HFFc6 (cell line): ENCODE measurements at regions not wholly inside any gene's neighbourhood (a gene's known extent, or its start where the extent isn't known, plus 50 kb on each side); places are given as distances from the start of the nearest gene placed in this dataset.
"Not testable (repeated sequence)": the region's sequence is repeated elsewhere in the genome, so short reads cannot be mapped to it uniquely, and the experiment has no call there.

Experiments
- DNase-seq: peaks from one replicate; pipeline ENCODE4 v3.0.0-alpha.2; 2018
- H3K27ac Mint-ChIP-seq: 2 replicates; pipeline ENCODE4 v1.8.0; 2020; ENCODE audit warnings: mild to moderate bottlenecking, mixed read lengths
- H3K27me3 Mint-ChIP-seq: 2 replicates; pipeline ENCODE4 v1.8.0; 2021; ENCODE audit warnings: mild to moderate bottlenecking, moderate library complexity, mixed read lengths; ENCODE audit not compliant: insufficient read depth
- H3K36me3 Mint-ChIP-seq: 2 replicates; pipeline ENCODE4 v1.8.0; 2021; ENCODE audit warnings: low read depth, mixed read lengths
- H3K4me1 Mint-ChIP-seq: 2 replicates; pipeline ENCODE4 v1.8.0; 2020; ENCODE audit warnings: low read depth, mixed read lengths
- H3K4me3 Mint-ChIP-seq: 2 replicates; pipeline ENCODE4 v1.8.0; 2020; ENCODE audit warnings: mild to moderate bottlenecking, moderate library complexity, mixed read lengths
- H3K9me3 Mint-ChIP-seq: 2 replicates; pipeline ENCODE4 v1.8.0; 2020; ENCODE audit warnings: mild to moderate bottlenecking, mixed read lengths
- TF ChIP-seq, protein P1 (sequence below): fragments of 200-600 bp; sonication (generic); IDR thresholded peaks from 2 replicates; pipeline ENCODE4 v1.5.0; 2021; ENCODE audit warnings: antibody characterized with exemption, mild to moderate bottlenecking

DNA sequence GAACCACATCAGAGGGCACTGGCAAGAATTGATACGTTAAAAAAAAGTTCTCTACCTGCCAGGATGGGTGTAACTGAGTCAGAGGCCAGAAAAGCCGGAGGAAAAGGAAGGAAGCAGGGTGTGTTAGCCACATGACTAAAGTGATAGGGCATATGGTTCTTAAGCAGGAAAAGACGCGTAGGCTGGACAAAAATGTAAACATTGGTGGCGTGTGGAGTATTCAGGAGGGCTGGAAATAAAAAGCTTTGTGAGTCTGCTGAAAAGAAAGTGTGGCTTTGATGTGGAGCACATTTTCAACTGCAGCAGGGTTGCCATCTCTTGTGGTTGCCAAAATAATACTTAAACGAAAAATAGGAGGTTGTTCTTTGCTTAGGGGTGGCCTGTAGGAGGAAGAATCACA is 186.5 kb upstream of the RPL34 start:
- H3K27ac Mint-ChIP-seq, result no peak overlapping the region
- TF ChIP-seq, protein P1, sequence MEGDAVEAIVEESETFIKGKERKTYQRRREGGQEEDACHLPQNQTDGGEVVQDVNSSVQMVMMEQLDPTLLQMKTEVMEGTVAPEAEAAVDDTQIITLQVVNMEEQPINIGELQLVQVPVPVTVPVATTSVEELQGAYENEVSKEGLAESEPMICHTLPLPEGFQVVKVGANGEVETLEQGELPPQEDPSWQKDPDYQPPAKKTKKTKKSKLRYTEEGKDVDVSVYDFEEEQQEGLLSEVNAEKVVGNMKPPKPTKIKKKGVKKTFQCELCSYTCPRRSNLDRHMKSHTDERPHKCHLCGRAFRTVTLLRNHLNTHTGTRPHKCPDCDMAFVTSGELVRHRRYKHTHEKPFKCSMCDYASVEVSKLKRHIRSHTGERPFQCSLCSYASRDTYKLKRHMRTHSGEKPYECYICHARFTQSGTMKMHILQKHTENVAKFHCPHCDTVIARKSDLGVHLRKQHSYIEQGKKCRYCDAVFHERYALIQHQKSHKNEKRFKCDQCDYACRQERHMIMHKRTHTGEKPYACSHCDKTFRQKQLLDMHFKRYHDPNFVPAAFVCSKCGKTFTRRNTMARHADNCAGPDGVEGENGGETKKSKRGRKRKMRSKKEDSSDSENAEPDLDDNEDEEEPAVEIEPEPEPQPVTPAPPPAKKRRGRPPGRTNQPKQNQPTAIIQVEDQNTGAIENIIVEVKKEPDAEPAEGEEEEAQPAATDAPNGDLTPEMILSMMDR, result no peak
- peak; percentile 39 for DNase-seq
- H3K27me3 Mint-ChIP-seq, result peaks cover 9% of the 10 kb centered on the region; the same call in 1 of the 2 replicates
- no peaks in the 10 kb centered on the region for H3K36me3 Mint-ChIP-seq
- peaks cover 10% of the 10 kb centered on the region; the same call in 1 of the 2 replicates for H3K4me1 Mint-ChIP-seq
- no peak overlapping the region; the same call in 1 of the 2 replicates for H3K4me3 Mint-ChIP-seq
- peaks cover 4% of the 10 kb centered on the region; the same call in 1 of the 2 replicates for H3K9me3 Mint-ChIP-seq

DNA sequence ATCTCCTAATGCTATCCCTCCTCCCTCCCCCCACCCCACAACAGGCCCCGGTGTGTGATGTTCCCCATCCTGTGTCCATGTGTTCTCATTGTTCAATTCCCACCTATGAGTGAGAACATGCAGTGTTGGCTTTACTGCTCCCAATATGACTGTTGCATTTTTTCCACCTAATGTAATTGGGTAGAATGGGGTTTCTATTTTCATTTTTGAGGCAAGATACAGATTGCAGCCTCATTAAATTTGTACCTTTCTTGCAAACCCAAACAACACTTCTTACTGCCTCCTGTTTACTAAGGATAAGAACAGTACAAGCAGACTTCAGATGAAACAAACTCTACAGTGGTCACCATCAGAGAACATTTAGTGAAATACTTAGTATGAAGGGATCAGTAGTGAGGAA is 187.0 kb upstream of the RPL34 start:
- not testable (repeated sequence) for H3K27me3 Mint-ChIP-seq, H3K9me3 Mint-ChIP-seq, H3K27ac Mint-ChIP-seq, H3K36me3 Mint-ChIP-seq, DNase-seq, H3K4me3 Mint-ChIP-seq
- peaks cover 10% of the 10 kb centered on the region; the same call in 1 of the 2 replicates for H3K4me1 Mint-ChIP-seq

DNA sequence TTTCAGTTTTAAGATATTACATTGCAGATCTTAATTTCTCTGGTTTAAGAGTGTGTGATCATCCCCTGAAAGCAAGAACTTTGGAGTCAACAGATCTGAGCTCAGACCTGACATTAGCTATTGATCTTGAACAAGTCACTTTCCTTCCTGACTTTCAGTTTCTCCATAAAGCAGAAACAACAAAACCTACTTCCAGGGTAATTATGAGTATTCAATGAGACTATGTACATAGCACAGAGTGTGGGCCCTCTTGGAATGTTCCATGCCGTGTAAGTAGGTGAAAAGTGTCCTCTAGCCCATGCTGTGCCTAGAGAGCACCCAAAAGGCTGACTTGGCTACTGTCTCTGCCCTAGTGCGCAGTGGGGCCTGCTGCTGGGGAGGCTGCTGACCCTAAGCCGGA is 188.0 kb upstream of the RPL34 start:
- TF ChIP-seq, protein P1, result no peak
- Mint-ChIP-seq H3K4me3 (no peak overlapping the region), H3K9me3 (peaks cover 3% of the 10 kb centered on the region; the same call in 1 of the 2 replicates), H3K27ac (no peak overlapping the region), H3K27me3 (peaks cover 7% of the 10 kb centered on the region; the same call in 1 of the 2 replicates), H3K36me3 (no peaks in the 10 kb centered on the region), H3K4me1 (peaks cover 10% of the 10 kb centered on the region; the same call in 1 of the 2 replicates)
- no peak for DNase-seq

DNA sequence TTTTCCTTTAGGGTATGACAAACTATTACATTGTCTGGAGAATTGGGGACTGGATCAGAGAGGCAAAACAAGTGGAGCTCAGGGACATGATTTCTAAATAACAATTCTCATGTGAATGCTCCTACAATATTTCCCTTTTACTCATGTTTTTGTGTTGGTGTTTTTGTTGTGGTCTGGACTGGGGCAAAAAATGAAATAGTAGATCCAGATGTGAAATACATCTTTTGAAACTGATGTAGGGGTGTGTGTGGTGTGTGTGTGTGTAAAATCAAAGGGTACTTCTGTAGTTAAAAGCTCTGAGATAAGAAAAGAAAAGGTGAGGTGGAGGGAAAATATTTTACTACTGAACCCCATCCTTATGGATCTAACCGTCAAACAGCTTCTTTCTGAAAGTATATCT is 188.4 kb upstream of the RPL34 start:
- no peak for DNase-seq
- TF ChIP-seq, protein P1, result no peak
- Mint-ChIP-seq H3K9me3 (no peaks in the 10 kb centered on the region), H3K27ac (no peak overlapping the region), H3K4me1 (peaks cover 10% of the 10 kb centered on the region; the same call in 1 of the 2 replicates), H3K36me3 (no peaks in the 10 kb centered on the region), H3K4me3 (no peak overlapping the region), H3K27me3 (peaks cover 5% of the 10 kb centered on the region; the same call in 1 of the 2 replicates)

DNA sequence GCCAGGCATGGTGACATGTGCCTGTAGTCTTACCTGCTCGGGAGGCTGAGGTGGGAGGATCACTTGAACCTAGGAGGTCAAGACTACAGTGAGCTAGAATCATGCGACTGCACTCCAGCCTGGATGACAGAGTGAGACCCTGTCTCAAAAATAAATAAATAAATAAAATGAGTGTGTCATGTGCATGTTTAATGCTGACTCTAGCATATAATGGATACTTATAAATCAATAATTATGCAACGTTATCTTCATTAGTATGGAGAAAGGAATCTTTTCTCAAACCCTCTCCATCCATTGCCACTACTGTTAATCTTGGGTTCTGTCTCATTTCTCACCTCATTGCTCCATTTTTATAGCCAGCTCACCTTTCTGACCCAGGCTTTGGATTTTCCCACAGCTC is 189.5 kb upstream of the RPL34 start:
- Mint-ChIP-seq H3K27ac (no peak overlapping the region), H3K36me3 (no peaks in the 10 kb centered on the region), H3K27me3 (peaks cover 5% of the 10 kb centered on the region; the same call in 1 of the 2 replicates), H3K4me3 (no peak overlapping the region), H3K9me3 (no peaks in the 10 kb centered on the region), H3K4me1 (peaks cover 19% of the 10 kb centered on the region; the same call in 1 of the 2 replicates)
- TF ChIP-seq, protein P1, result no peak
- DNase-seq, result no peak

DNA sequence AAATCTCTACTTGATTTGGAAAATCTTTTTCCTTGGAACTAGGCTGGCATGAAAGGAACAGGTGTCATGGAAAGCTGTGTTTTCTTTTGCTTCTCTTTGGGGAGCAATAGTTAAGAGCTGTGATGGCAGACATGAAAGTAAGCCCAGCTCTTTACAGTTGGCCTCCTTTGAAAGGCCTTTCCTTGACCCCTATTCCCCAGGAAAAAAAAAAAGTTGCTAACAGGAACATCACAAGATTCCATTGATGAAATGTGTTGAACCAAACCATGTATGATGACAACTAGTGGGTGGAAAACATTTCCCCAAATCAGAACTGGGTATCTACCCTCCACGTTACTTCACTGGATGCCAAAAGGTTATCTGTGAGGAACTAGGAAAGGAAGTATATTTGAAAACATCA is 190.7 kb upstream of the RPL34 start:
- no peaks in the 10 kb centered on the region for H3K9me3 Mint-ChIP-seq
- no peaks in the 10 kb centered on the region for H3K36me3 Mint-ChIP-seq
- TF ChIP-seq, protein P1, result no peak
- peaks cover 20% of the 10 kb centered on the region; the same call in 1 of the 2 replicates for H3K4me1 Mint-ChIP-seq
- peaks cover 3% of the 10 kb centered on the region; the same call in 1 of the 2 replicates for H3K27me3 Mint-ChIP-seq
- no peak overlapping the region for H3K27ac Mint-ChIP-seq
- no peak for DNase-seq
- no peak overlapping the region for H3K4me3 Mint-ChIP-seq
